GM23338 (cell line): ENCODE measurements at regions not wholly inside any gene's neighbourhood (a gene's known extent, or its start where the extent isn't known, plus 50 kb on each side); places are given as distances from the start of the nearest gene placed in this dataset.

Experiments used
- ATAC-seq: fragments of 200-7000 bp; cut with Tn5 transposase; 3 replicates; pipeline ENCODE4 v1.9.1; 2020
- DNase-seq: peaks from one replicate; pipeline ENCODE4 v3.0.0-alpha.2; 2015; ENCODE audit warnings: low spot score
- H2AFZ ChIP-seq: fragments of 200-600 bp; sonication (generic); 2 replicates; pipeline ENCODE4 v1.8.0; 2016; ENCODE audit warnings: antibody characterized with exemption, mild to moderate bottlenecking, moderate library complexity
- H3F3A ChIP-seq: fragments of 200-600 bp; sonication (generic); replicated peaks from 2 replicates; pipeline ENCODE4 v1.8.0; 2017; ENCODE audit warnings: antibody characterized with exemption, mixed run types, low read depth
- H3K27ac ChIP-seq: fragments of 200-600 bp; sonication (generic); 2 replicates; pipeline ENCODE4 v1.6.1; 2016; ENCODE audit warnings: low read depth
- H3K27me3 ChIP-seq: fragments of 200-600 bp; sonication (generic); 2 replicates; pipeline ENCODE4 v1.8.0; 2016; ENCODE audit warnings: mild to moderate bottlenecking, mixed run types, moderate library complexity; ENCODE audit not compliant: insufficient read depth
- H3K36me3 ChIP-seq: fragments of 200-600 bp; sonication (generic); 2 replicates; pipeline ENCODE4 v1.8.0; 2016; ENCODE audit warnings: mild to moderate bottlenecking; ENCODE audit not compliant: insufficient read depth
- H3K4me1 ChIP-seq: fragments of 200-600 bp; sonication (generic); 2 replicates; pipeline ENCODE4 v1.8.0; 2016; ENCODE audit warnings: mild to moderate bottlenecking, moderate library complexity; ENCODE audit not compliant: insufficient read depth
- H3K4me2 ChIP-seq: fragments of 200-600 bp; sonication (generic); 2 replicates; pipeline ENCODE4 v1.7.1; 2017; ENCODE audit warnings: mixed run types
- H3K4me3 ChIP-seq: fragments of 200-600 bp; sonication (generic); 2 replicates; pipeline ENCODE4 v1.6.1; 2016; ENCODE audit warnings: mixed run types
- H3K79me2 ChIP-seq: fragments of 200-600 bp; sonication (generic); replicated peaks from 2 replicates; pipeline ENCODE4 v1.8.0; 2017; ENCODE audit warnings: mild to moderate bottlenecking; ENCODE audit not compliant: insufficient read depth
- H3K9me2 ChIP-seq: fragments of 200-600 bp; sonication (generic); 2 replicates; pipeline ENCODE4 v1.8.0; 2017; ENCODE audit not compliant: insufficient read depth
- H4K20me1 ChIP-seq: fragments of 200-600 bp; sonication (generic); replicated peaks from 2 replicates; pipeline ENCODE4 v1.8.0; 2017; ENCODE audit warnings: mild to moderate bottlenecking; ENCODE audit not compliant: insufficient read depth
- H3K27ac Mint-ChIP-seq: 2 replicates; pipeline ENCODE4 v1.8.0; 2020; ENCODE audit warnings: inconsistent platforms, mild to moderate bottlenecking, moderate library complexity, mixed read lengths
- H3K27me3 Mint-ChIP-seq: 3 replicates; pipeline ENCODE4 v1.8.0; 2022; ENCODE audit warnings: low read depth, mild to moderate bottlenecking, moderate library complexity, mixed read lengths, inconsistent platforms; ENCODE audit not compliant: insufficient read depth, poor library complexity
- H3K36me3 Mint-ChIP-seq: 3 replicates; pipeline ENCODE4 v1.8.0; 2021; ENCODE audit warnings: low read depth, mild to moderate bottlenecking, inconsistent platforms, moderate library complexity, mixed read lengths
- H3K4me1 Mint-ChIP-seq: 3 replicates; pipeline ENCODE4 v1.8.0; 2020; ENCODE audit warnings: mild to moderate bottlenecking, inconsistent platforms, mixed read lengths
- H3K4me3 Mint-ChIP-seq: 3 replicates; pipeline ENCODE4 v1.8.0; 2021; ENCODE audit warnings: moderate library complexity, mild to moderate bottlenecking, inconsistent platforms, mixed read lengths
- H3K9me3 Mint-ChIP-seq: 3 replicates; pipeline ENCODE4 v1.8.0; 2020; ENCODE audit warnings: moderate library complexity, mild to moderate bottlenecking, inconsistent platforms, mixed read lengths
- CREB1 ChIP-seq: fragments of 250-450 bp; sonication (Bioruptor Pico); IDR thresholded peaks from 2 replicates; pipeline ENCODE4 v1.5.0; 2020; ENCODE audit warnings: low read depth, mild to moderate bottlenecking, moderate library complexity
- JUNB ChIP-seq: IDR thresholded peaks from one replicate; pipeline ENCODE4 v1.6.1; 2016; ENCODE audit warnings: antibody characterized with exemption; ENCODE audit not compliant: unreplicated experiment
- NANOG ChIP-seq: IDR thresholded peaks from 2 replicates; pipeline ENCODE4 v1.6.1; 2016; ENCODE audit warnings: antibody characterized with exemption, borderline replicate concordance
- POLR2AphosphoS5 ChIP-seq: IDR thresholded peaks from 2 replicates; pipeline ENCODE4 v1.6.1; 2016; ENCODE audit warnings: antibody characterized with exemption, low read depth
- STAT1 ChIP-seq: IDR thresholded peaks from one replicate; pipeline ENCODE4 v1.6.1; 2016; ENCODE audit warnings: antibody characterized with exemption; ENCODE audit not compliant: unreplicated experiment
- ZNF114 ChIP-seq: fragments of 250-450 bp; sonication (Bioruptor Pico); IDR thresholded peaks from 2 replicates; pipeline ENCODE4 v1.5.0; 2020; ENCODE audit warnings: mild to moderate bottlenecking, moderate library complexity
- ZNF331 ChIP-seq: fragments of 250-450 bp; sonication (Bioruptor Pico); IDR thresholded peaks from 2 replicates; pipeline ENCODE4 v1.5.0; 2020; ENCODE audit warnings: low read depth, mild to moderate bottlenecking, moderate library complexity
- TF ChIP-seq, protein P1 (sequence below): fragments of 250-450 bp; sonication (Bioruptor Pico); IDR thresholded peaks from 2 replicates; pipeline ENCODE4 v1.5.0; 2020; ENCODE audit warnings: mild to moderate bottlenecking, moderate library complexity

- TF ChIP-seq, protein P1, sequence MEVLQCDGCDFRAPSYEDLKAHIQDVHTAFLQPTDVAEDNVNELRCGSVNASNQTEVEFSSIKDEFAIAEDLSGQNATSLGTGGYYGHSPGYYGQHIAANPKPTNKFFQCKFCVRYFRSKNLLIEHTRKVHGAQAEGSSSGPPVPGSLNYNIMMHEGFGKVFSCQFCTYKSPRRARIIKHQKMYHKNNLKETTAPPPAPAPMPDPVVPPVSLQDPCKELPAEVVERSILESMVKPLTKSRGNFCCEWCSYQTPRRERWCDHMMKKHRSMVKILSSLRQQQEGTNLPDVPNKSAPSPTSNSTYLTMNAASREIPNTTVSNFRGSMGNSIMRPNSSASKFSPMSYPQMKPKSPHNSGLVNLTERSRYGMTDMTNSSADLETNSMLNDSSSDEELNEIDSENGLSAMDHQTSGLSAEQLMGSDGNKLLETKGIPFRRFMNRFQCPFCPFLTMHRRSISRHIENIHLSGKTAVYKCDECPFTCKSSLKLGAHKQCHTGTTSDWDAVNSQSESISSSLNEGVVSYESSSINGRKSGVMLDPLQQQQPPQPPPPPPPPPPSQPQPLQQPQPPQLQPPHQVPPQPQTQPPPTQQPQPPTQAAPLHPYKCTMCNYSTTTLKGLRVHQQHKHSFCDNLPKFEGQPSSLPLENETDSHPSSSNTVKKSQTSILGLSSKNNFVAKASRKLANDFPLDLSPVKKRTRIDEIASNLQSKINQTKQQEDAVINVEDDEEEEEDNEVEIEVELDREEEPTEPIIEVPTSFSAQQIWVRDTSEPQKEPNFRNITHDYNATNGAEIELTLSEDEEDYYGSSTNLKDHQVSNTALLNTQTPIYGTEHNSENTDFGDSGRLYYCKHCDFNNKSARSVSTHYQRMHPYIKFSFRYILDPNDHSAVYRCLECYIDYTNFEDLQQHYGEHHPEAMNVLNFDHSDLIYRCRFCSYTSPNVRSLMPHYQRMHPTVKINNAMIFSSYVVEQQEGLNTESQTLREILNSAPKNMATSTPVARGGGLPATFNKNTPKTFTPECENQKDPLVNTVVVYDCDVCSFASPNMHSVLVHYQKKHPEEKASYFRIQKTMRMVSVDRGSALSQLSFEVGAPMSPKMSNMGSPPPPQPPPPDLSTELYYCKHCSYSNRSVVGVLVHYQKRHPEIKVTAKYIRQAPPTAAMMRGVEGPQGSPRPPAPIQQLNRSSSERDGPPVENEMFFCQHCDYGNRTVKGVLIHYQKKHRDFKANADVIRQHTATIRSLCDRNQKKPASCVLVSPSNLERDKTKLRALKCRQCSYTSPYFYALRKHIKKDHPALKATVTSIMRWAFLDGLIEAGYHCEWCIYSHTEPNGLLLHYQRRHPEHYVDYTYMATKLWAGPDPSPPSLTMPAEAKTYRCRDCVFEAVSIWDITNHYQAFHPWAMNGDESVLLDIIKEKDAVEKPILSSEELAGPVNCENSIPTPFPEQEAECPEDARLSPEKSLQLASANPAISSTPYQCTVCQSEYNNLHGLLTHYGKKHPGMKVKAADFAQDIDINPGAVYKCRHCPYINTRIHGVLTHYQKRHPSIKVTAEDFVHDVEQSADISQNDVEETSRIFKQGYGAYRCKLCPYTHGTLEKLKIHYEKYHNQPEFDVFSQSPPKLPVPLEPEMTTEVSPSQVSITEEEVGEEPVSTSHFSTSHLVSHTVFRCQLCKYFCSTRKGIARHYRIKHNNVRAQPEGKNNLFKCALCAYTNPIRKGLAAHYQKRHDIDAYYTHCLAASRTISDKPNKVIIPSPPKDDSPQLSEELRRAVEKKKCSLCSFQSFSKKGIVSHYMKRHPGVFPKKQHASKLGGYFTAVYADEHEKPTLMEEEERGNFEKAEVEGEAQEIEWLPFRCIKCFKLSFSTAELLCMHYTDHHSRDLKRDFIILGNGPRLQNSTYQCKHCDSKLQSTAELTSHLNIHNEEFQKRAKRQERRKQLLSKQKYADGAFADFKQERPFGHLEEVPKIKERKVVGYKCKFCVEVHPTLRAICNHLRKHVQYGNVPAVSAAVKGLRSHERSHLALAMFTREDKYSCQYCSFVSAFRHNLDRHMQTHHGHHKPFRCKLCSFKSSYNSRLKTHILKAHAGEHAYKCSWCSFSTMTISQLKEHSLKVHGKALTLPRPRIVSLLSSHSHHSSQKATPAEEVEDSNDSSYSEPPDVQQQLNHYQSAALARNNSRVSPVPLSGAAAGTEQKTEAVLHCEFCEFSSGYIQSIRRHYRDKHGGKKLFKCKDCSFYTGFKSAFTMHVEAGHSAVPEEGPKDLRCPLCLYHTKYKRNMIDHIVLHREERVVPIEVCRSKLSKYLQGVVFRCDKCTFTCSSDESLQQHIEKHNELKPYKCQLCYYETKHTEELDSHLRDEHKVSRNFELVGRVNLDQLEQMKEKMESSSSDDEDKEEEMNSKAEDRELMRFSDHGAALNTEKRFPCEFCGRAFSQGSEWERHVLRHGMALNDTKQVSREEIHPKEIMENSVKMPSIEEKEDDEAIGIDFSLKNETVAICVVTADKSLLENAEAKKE (CRISPR knock-in tag) = no peak
- TF ChIP-seq ZNF114 = no peak
- TF ChIP-seq ZNF331 (CRISPR knock-in tag) = no peak
- TF ChIP-seq POLR2AphosphoS5 = no peak
- no peak for TF ChIP-seq JUNB
Measured at GRCh38 chr3:130820976-130821375, 72.9 kb upstream of the ATP2C1 start (continued).

DNA sequence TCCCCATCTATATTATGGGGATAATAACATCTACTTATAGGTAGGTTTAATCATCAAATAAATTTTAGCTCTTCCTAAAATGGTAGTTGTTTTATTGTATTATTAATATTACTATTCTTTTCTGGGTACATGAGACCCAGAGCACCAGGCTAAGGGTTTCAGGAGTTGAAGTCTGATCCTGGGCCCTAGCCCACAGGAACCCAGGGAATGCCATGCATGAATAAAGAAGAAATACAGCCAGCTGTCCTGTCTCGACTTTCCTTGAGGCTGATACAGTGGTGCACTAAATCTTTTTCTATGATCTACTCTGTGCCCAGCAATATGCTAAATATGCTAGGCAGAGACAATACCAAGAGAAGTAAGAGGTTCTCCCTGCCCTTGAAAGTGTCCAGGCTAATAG lies 72.1 kb upstream of the ATP2C1 start:
- H3K4me3 ChIP-seq = no peak overlapping the region
- Mint-ChIP-seq H3K4me1 (peaks cover 19% of the 10 kb centered on the region), H3K36me3 (no peaks in the 10 kb centered on the region; the same call in 2 of the 3 replicates), H3K9me3 (no peaks in the 10 kb centered on the region), H3K27me3 (no peaks in the 10 kb centered on the region), H3K27ac (no peak overlapping the region), H3K4me3 (no peak overlapping the region)
- ATAC-seq (no peak), DNase-seq (no peak)
- H3K9me2 ChIP-seq = peaks cover 10% of the 10 kb centered on the region
- H3F3A ChIP-seq = no peaks in the 10 kb centered on the region
- H4K20me1 ChIP-seq = no peaks in the 10 kb centered on the region
- no peak overlapping the region for H2AFZ ChIP-seq
- H3K4me2 ChIP-seq = no peak overlapping the region
- no peaks in the 10 kb centered on the region for H3K27me3 ChIP-seq
- H3K36me3 ChIP-seq = no peaks in the 10 kb centered on the region
- no peak overlapping the region for H3K27ac ChIP-seq
- TF ChIP-seq CREB1 (CRISPR knock-in tag) (no peak), ZNF114 (no peak), STAT1 (no peak), POLR2AphosphoS5 (no peak), NANOG (no peak)
- H3K79me2 ChIP-seq = no peaks in the 10 kb centered on the region
- no peaks in the 10 kb centered on the region for H3K4me1 ChIP-seq
